ENCODE measurements at regions not wholly inside any gene's neighbourhood (a gene's known extent, or its start where the extent isn't known, plus 50 kb on each side); places are given as distances from the start of the nearest gene placed in this dataset.
"Not testable (repeated sequence)": the region's sequence is repeated elsewhere in the genome, so short reads cannot be mapped to it uniquely, and the experiment has no call there.

- H3K9ac ChIP-seq (ENCODE audit: low read length in 2 of 2) = no peak overlapping the region
- no peak overlapping the region for H3K4me3 ChIP-seq (ENCODE audit: low read length in 2 of 2)
- no peaks in the 10 kb centered on the region for H3K36me3 ChIP-seq (ENCODE audit: control insufficient read depth in 2 of 2, insufficient read depth in 2 of 2, low read length in 2 of 2)
- H3K9me3 ChIP-seq (ENCODE audit: control insufficient read depth in 2 of 2, low read length in 2 of 2) = no peaks in the 10 kb centered on the region
- no peak overlapping the region for H3K27ac ChIP-seq (ENCODE audit: low read length)
- H3K4me1 ChIP-seq (ENCODE audit: control insufficient read depth, insufficient read depth, low read length) = no peaks in the 10 kb centered on the region
- H3K27me3 ChIP-seq (ENCODE audit: control insufficient read depth in 1 of 2, insufficient read depth in 2 of 2, low read length in 2 of 2) = no peaks in the 10 kb centered on the region
These were observed 100.6 kb upstream of the PABPC3 start for GRCh38 chr13:24995225-24995804.

- no peaks in the 10 kb centered on the region for H3K9me3 ChIP-seq (ENCODE audit: control insufficient read depth in 2 of 2, low read length in 2 of 2)
- no peak overlapping the region for H3K9ac ChIP-seq (ENCODE audit: low read length in 2 of 2)
- no peak overlapping the region for H3K4me3 ChIP-seq (ENCODE audit: low read length in 2 of 2)
- no peak overlapping the region for H3K27ac ChIP-seq (ENCODE audit: low read length)
- no peaks in the 10 kb centered on the region for H3K4me1 ChIP-seq (ENCODE audit: control insufficient read depth, insufficient read depth, low read length)
- H3K36me3 ChIP-seq (ENCODE audit: control insufficient read depth in 2 of 2, insufficient read depth in 2 of 2, low read length in 2 of 2) = no peaks in the 10 kb centered on the region
- H3K27me3 ChIP-seq (ENCODE audit: control insufficient read depth in 1 of 2, insufficient read depth in 2 of 2, low read length in 2 of 2) = peaks cover 0 to 5% of the 10 kb centered on the region in 2 donors
These were observed 98.5 kb upstream of the PABPC3 start for GRCh38 chr13:24997367-24997967.

DNA sequence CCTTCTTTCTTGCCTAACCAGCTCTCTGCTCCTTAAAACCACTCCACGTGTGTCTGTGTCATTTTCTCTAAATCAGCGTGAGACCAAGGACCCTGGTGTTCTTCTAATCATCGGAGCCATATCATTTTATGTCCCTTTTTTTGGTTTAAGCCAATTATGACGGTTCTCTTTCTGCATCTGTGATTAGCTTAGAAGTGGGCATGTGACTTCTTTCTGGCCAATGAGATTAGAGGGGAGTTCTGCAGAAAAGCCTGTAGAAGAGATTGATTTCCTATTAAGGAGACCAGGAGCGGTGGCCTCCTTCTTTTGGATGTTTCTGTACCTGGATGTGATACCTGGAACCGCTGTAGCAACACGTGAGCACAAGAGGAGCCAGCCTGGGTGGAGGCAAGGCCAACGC is 97.5 kb upstream of the PABPC3 start:
- no peaks in the 10 kb centered on the region for H3K9me3 ChIP-seq (ENCODE audit: control insufficient read depth in 2 of 2, low read length in 2 of 2)
- H3K36me3 ChIP-seq (ENCODE audit: control insufficient read depth in 2 of 2, insufficient read depth in 2 of 2, low read length in 2 of 2) = no peaks in the 10 kb centered on the region
- H3K4me3 ChIP-seq (ENCODE audit: low read length in 2 of 2) = no peak overlapping the region
- no peak overlapping the region for H3K9ac ChIP-seq (ENCODE audit: low read length in 2 of 2)
- H3K4me1 ChIP-seq (ENCODE audit: control insufficient read depth, insufficient read depth, low read length) = no peaks in the 10 kb centered on the region
- peaks cover 0 to 5% of the 10 kb centered on the region in 2 donors for H3K27me3 ChIP-seq (ENCODE audit: control insufficient read depth in 1 of 2, insufficient read depth in 2 of 2, low read length in 2 of 2)
- H3K27ac ChIP-seq (ENCODE audit: low read length) = no peak overlapping the region

- H3K36me3 ChIP-seq (ENCODE audit: control insufficient read depth in 2 of 2, insufficient read depth in 2 of 2, low read length in 2 of 2) = no peaks in the 10 kb centered on the region
- H3K9ac ChIP-seq (ENCODE audit: low read length in 2 of 2) = no peak overlapping the region
- no peaks in the 10 kb centered on the region for H3K4me1 ChIP-seq (ENCODE audit: control insufficient read depth, insufficient read depth, low read length)
- peaks cover 0 to 5% of the 10 kb centered on the region in 2 donors for H3K27me3 ChIP-seq (ENCODE audit: control insufficient read depth in 1 of 2, insufficient read depth in 2 of 2, low read length in 2 of 2)
- no peaks in the 10 kb centered on the region for H3K9me3 ChIP-seq (ENCODE audit: control insufficient read depth in 2 of 2, low read length in 2 of 2)
- no peak overlapping the region for H3K27ac ChIP-seq (ENCODE audit: low read length)
- no peak overlapping the region for H3K4me3 ChIP-seq (ENCODE audit: low read length in 2 of 2)
These were observed 94.3 kb upstream of the PABPC3 start for GRCh38 chr13:25001476-25002206.

- H3K9ac ChIP-seq (ENCODE audit: low read length in 2 of 2); H3K4me3 ChIP-seq (ENCODE audit: low read length in 2 of 2); H3K27me3 ChIP-seq (ENCODE audit: control insufficient read depth in 1 of 2, insufficient read depth in 2 of 2, low read length in 2 of 2); H3K9me3 ChIP-seq (ENCODE audit: control insufficient read depth in 2 of 2, low read length in 2 of 2); H3K36me3 ChIP-seq (ENCODE audit: control insufficient read depth in 2 of 2, insufficient read depth in 2 of 2, low read length in 2 of 2); H3K27ac ChIP-seq (ENCODE audit: low read length); H3K4me1 ChIP-seq (ENCODE audit: control insufficient read depth, insufficient read depth, low read length): not testable (repeated sequence)
These were observed 93.6 kb upstream of the PABPC3 start for GRCh38 chr13:25002311-25002710.

DNA sequence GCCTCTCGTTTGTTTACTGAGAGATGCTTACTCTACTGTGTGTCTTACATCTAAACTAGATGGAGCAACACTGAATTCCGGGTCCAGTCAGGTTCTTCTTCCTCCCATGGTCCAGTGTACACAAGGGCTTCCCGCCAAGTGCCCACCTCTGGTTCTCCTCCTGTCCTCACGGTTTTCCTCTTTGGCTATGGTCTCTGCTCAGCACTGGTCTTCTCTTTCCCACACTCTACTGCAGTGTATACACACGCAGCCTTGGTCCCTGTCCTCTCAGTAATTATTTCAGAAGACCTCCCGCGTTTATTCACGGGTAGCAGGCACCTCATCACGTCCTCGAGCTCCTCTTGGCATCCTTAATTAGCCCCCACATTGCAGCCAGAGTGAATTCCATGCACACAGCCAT is 91.4 kb upstream of the PABPC3 start:
- not testable (repeated sequence) for H3K9me3 ChIP-seq (ENCODE audit: control insufficient read depth in 2 of 2, low read length in 2 of 2); H3K27ac ChIP-seq (ENCODE audit: low read length); H3K4me3 ChIP-seq (ENCODE audit: low read length in 2 of 2); H3K4me1 ChIP-seq (ENCODE audit: control insufficient read depth, insufficient read depth, low read length); H3K27me3 ChIP-seq (ENCODE audit: control insufficient read depth in 1 of 2, insufficient read depth in 2 of 2, low read length in 2 of 2); H3K9ac ChIP-seq (ENCODE audit: low read length in 2 of 2); H3K36me3 ChIP-seq (ENCODE audit: control insufficient read depth in 2 of 2, insufficient read depth in 2 of 2, low read length in 2 of 2)

GRCh38 chr13:25005050-25005497 is 90.9 kb upstream of the PABPC3 start:
- H3K27ac ChIP-seq (ENCODE audit: low read length); H3K36me3 ChIP-seq (ENCODE audit: control insufficient read depth in 2 of 2, insufficient read depth in 2 of 2, low read length in 2 of 2); H3K4me3 ChIP-seq (ENCODE audit: low read length in 2 of 2); H3K4me1 ChIP-seq (ENCODE audit: control insufficient read depth, insufficient read depth, low read length); H3K9me3 ChIP-seq (ENCODE audit: control insufficient read depth in 2 of 2, low read length in 2 of 2); H3K9ac ChIP-seq (ENCODE audit: low read length in 2 of 2); H3K27me3 ChIP-seq (ENCODE audit: control insufficient read depth in 1 of 2, insufficient read depth in 2 of 2, low read length in 2 of 2): not testable (repeated sequence)

GRCh38 chr13:25007389-25007788 is 88.5 kb upstream of the PABPC3 start:
- H3K9ac ChIP-seq (ENCODE audit: low read length in 2 of 2); H3K9me3 ChIP-seq (ENCODE audit: control insufficient read depth in 2 of 2, low read length in 2 of 2); H3K27me3 ChIP-seq (ENCODE audit: control insufficient read depth in 1 of 2, insufficient read depth in 2 of 2, low read length in 2 of 2); H3K36me3 ChIP-seq (ENCODE audit: control insufficient read depth in 2 of 2, insufficient read depth in 2 of 2, low read length in 2 of 2); H3K4me3 ChIP-seq (ENCODE audit: low read length in 2 of 2); H3K27ac ChIP-seq (ENCODE audit: low read length); H3K4me1 ChIP-seq (ENCODE audit: control insufficient read depth, insufficient read depth, low read length): not testable (repeated sequence)

- H3K9ac ChIP-seq (ENCODE audit: low read length in 2 of 2); H3K4me3 ChIP-seq (ENCODE audit: low read length in 2 of 2); H3K36me3 ChIP-seq (ENCODE audit: control insufficient read depth in 2 of 2, insufficient read depth in 2 of 2, low read length in 2 of 2); H3K4me1 ChIP-seq (ENCODE audit: control insufficient read depth, insufficient read depth, low read length); H3K27ac ChIP-seq (ENCODE audit: low read length); H3K9me3 ChIP-seq (ENCODE audit: control insufficient read depth in 2 of 2, low read length in 2 of 2): not testable (repeated sequence)
- peaks cover 4 to 14% of the 10 kb centered on the region in 2 donors for H3K27me3 ChIP-seq (ENCODE audit: control insufficient read depth in 1 of 2, insufficient read depth in 2 of 2, low read length in 2 of 2)
These were observed 81.5 kb upstream of the PABPC3 start for GRCh38 chr13:25014398-25014973.

DNA sequence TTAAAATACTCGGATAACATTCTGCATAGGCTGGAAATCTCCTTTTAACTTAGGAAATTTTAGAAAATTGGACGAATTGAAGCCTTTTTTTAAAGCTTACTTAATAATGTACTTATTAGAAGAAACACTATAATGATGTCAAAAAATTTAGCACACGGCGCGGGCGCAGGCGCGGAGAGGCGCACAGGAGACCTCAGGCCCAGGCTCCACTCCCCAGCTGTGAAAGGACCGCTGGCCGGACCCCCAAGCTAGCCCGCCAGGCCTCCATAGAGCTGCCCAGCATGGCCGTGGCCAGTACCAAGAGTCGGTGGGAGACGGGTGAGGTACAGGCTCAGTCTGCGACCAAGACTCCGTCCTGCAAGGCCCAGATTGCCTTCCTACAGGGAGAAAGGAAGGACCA is 78.8 kb upstream of the PABPC3 start:
- H3K27ac ChIP-seq (ENCODE audit: low read length); H3K9me3 ChIP-seq (ENCODE audit: control insufficient read depth in 2 of 2, low read length in 2 of 2); H3K4me1 ChIP-seq (ENCODE audit: control insufficient read depth, insufficient read depth, low read length); H3K4me3 ChIP-seq (ENCODE audit: low read length in 2 of 2); H3K36me3 ChIP-seq (ENCODE audit: control insufficient read depth in 2 of 2, insufficient read depth in 2 of 2, low read length in 2 of 2); H3K9ac ChIP-seq (ENCODE audit: low read length in 2 of 2): not testable (repeated sequence)
- H3K27me3 ChIP-seq (ENCODE audit: control insufficient read depth in 1 of 2, insufficient read depth in 2 of 2, low read length in 2 of 2) = peaks cover 4 to 14% of the 10 kb centered on the region in 2 donors
